GM12864 (cell line): ENCODE measurements at regions not wholly inside any gene's neighbourhood (a gene's known extent, or its start where the extent isn't known, plus 50 kb on each side); places are given as distances from the start of the nearest gene placed in this dataset.

Source experiments
- DNase-seq: peaks from one replicate; pipeline ENCODE4 v3.0.0-alpha.2; 2011; ENCODE audit warnings: low read depth
- H3K4me3 ChIP-seq: 2 replicates; pipeline ENCODE4 v1.5.1; 2011; ENCODE audit warnings: mild to moderate bottlenecking, low read depth, low read length, control low read depth
- CTCF ChIP-seq: IDR thresholded peaks from 2 replicates; pipeline ENCODE4 v1.5.1; 2011; ENCODE audit warnings: low read depth, mild to moderate bottlenecking, moderate library complexity, low read length, control low read depth, inconsistent platforms; ENCODE audit errors: missing control alignments

- H3K4me3 ChIP-seq = no peak overlapping the region
- TF ChIP-seq CTCF = no peak
- no peak for DNase-seq
Measured at GRCh38 chr3:73768524-73769308, 144.0 kb upstream of the PDZRN3 start.

DNA sequence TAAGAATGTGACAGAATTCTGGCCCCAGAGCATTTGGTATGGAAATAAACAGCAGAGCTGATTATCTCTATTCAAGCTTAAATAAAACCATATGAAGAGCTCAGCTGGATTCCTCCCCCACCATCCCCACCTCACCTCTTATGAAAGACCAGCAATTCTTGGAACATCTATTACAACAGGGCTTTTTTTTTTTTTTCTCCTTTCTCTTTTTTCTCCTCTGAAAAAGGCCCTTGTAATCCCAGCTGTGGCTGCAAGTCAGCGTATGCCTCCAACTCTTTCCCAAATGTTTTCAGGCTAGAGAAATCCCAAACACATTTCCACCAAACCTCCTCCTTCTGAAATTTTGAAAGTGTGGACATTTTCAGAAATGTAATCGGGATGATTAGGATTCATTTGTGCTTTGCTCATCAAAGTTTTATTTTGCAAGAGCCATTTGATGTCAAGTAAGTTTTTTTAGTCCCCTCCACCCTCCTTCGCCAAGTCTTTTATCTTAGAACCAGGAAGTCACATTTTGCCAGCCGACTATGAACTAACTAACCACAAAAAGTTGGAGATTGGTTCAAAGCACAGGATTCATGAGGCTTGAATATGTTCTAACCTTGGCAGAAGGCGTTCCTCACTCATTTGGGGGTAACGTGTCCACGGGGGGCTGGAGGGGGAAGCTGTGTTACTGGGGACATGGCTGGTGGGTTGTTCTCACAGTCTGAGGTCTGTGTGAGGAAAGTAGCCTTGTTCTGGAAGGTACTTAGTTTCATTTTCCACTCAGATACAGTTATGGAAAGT, 142.0 kb upstream of the PDZRN3 start:
- TF ChIP-seq CTCF = no peak

DNA sequence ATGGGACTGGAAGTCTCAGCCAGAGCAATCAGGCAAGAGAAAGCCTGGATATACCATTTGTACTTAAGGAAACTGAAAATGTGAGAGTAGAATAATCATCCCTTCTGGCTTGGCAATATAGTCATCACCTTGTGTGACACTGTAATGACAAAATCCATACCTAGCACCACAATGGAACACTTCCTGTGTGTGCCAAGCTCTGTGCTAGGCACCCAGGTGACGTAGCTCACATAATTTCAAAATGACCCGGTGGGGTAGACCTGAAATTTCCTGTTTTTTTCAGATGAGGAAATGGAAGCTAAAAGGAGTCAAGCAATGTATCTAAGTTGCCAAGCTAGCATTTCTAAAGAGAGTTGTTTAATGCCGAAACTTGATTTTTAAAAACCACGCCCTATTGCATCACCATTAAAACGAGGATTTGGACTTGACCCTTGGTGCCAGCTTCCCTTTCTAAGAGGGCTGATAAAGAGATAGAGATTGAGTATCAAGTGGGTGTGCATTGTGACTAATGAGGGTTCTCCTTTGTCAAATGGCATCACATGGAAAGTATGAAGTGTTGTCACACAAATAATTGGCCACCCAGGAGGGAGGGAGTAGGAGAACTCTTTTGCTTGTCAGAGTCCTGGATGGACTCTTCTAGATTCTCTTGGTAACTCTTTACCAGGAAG, 141.3 kb upstream of the PDZRN3 start:
- no peak for TF ChIP-seq CTCF
- DNase-seq = no peak
- no peak overlapping the region for H3K4me3 ChIP-seq

More for the DNA sequence above, 142.0 kb upstream of the PDZRN3 start:
- DNase-seq = no peak
- H3K4me3 ChIP-seq = no peak overlapping the region

- DNase-seq = no peak
Measured at GRCh38 chr3:73762855-73763254, 138.1 kb upstream of the PDZRN3 start.

GRCh38 chr3:73759297-73759711, 134.6 kb upstream of the PDZRN3 start:
- DNase-seq = no peak
- TF ChIP-seq CTCF = no peak
- H3K4me3 ChIP-seq = no peak overlapping the region

More at GRCh38 chr3:73762855-73763254, 138.1 kb upstream of the PDZRN3 start:
- no peak overlapping the region for H3K4me3 ChIP-seq
- no peak for TF ChIP-seq CTCF

- TF ChIP-seq CTCF = no peak
- no peak overlapping the region for H3K4me3 ChIP-seq
- no peak for DNase-seq
Measured at GRCh38 chr3:73757536-73757935, 132.8 kb upstream of the PDZRN3 start.
